Midbrain (tissue), 1 donor: ENCODE measurements at regions not wholly inside any gene's neighbourhood (a gene's known extent, or its start where the extent isn't known, plus 50 kb on each side); places are given as distances from the start of the nearest gene placed in this dataset.
"Not testable (repeated sequence)": the region's sequence is repeated elsewhere in the genome, so short reads cannot be mapped to it uniquely, and the experiment has no call there.

Experiments
- DNase-seq: peaks from one replicate; lab custom pipeline; 2025; lab: John Stamatoyannopoulos, UW

GRCh38 chr5:108451269-108451668 is 69.4 kb upstream of the FBXL17 start:
- DNase-seq = no peak

DNA sequence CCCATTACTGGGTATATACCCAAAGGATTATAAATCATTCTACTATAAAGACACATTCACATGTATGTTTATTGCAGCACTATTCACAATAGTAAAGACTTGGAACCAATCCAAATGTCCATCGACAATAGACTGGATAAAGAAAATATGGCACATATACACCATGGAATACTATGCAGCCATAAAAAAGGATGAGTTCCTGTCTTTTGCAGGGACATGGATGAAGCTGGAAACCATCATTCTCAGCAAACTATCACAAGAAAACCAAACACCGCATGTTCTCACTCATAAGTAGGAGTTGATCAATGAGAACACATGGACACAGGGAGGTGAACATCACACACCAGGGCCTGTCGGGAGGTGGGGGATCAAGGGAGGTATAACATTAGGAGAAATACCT is 62.2 kb upstream of the FBXL17 start:
- DNase-seq = not testable (repeated sequence)

- not testable (repeated sequence) for DNase-seq
These were observed 60.3 kb upstream of the FBXL17 start for GRCh38 chr5:108442063-108442651.

DNA sequence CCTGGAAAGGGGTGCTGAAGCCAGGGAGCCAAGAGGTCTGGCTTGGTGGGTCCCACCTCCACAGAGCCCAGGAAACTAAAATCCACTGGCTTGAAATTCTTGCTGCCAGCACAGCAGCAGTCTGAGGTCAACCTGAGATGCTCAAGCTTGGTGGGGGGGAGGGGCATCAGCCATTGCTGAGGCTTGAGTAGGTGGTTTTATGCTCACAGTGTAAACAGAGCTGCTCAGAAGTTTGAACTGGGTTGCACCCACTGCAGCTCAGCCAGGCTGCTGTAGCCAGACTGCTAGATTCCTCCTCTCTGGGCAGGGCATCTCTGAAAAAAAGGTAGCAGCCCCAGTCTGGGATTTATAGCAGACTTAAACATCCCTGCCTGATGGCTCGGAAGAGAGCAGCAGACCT is 55.5 kb upstream of the FBXL17 start:
- no peak for DNase-seq

- no peak for DNase-seq
These were observed 54.8 kb upstream of the FBXL17 start for GRCh38 chr5:108436696-108437095.

DNA sequence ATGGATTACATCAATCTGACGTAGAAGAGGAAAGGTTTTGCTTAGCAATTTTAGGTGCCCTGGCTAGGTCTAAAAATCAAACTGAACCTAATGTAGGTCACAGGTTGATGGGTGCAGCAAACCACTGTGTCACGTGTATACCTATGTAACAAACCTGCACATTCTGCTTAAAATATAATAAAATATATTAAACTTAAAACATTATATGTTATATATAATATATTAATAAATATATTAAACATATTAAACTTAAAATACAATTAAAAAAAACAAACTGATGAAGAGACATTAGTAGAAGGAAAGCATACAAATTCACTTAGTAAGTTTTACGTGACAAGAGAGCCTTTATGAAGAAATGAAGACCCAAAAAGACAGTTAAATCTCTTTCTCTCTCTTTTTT is 51.7 kb upstream of the FBXL17 start:
- no peak for DNase-seq

DNA sequence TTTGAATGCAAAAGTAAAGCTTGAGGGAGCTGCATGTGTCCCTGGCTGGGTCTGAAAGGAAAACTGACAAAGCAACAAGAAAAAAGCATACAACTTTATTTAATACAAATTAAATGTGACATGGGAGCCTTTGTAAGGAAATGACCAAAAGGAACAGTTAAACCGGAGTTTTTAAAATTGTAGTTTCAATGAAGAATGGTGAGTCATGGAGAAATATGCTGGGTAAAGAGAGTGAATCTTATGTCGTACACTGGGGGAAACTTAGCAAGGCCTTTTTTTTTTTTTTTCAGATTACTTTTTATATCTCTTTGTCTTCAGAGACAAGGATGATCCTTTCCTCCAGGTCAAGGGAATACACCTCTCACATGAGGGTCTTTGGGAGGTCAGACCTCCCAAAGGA is 50.1 kb upstream of the FBXL17 start:
- no peak for DNase-seq
